CD14-positive monocyte (primary cell): ENCODE measurements at regions not wholly inside any gene's neighbourhood (a gene's known extent, or its start where the extent isn't known, plus 50 kb on each side); places are given as distances from the start of the nearest gene placed in this dataset.

Experiments used
- DNase-seq, 3 donors: peaks; one replicate each; pipeline ENCODE4 v3.0.0-alpha.2; 2011 to 2022
- H2AFZ ChIP-seq: 2 replicates; pipeline ENCODE4 v1.6.0; 2012; ENCODE audit warnings: mild to moderate bottlenecking, low read depth, low read length, inconsistent platforms; ENCODE audit not compliant: insufficient read depth, poor library complexity, severe bottlenecking
- H3K27ac ChIP-seq, 2 donors: 1 replicate in 1 of 2; 2 replicates in 1 of 2; pipeline ENCODE4 v1.5.1; 2012 to 2013; ENCODE audit warnings: low read length in 2 of 2, control low read depth in 1 of 2, inconsistent platforms in 1 of 2, low read depth in 1 of 2, mild to moderate bottlenecking in 1 of 2
- H3K27me3 ChIP-seq, 2 donors: one replicate each; pipeline versions ENCODE4 v1.6.0 to v1.6.1; 2011 to 2013; ENCODE audit warnings: low read length in 2 of 2; ENCODE audit not compliant: control insufficient read depth in 2 of 2, insufficient read depth in 2 of 2
- H3K36me3 ChIP-seq, 2 donors: replicated peaks in 1 of 2; 1 replicate in 1 of 2; 2 replicates in 1 of 2; pipeline versions ENCODE4 v1.5.1 to v1.6.1; 2012 to 2013; ENCODE audit warnings: low read length in 2 of 2, control low read depth in 1 of 2, inconsistent platforms in 1 of 2, mild to moderate bottlenecking in 1 of 2; ENCODE audit not compliant: insufficient read depth in 2 of 2, control insufficient read depth in 1 of 2
- H3K4me1 ChIP-seq, 2 donors: 1 replicate in 1 of 2; 2 replicates in 1 of 2; pipeline versions ENCODE4 v1.5.1 to v1.6.1; 2012 to 2013; ENCODE audit warnings: low read length in 2 of 2, control low read depth in 1 of 2, inconsistent platforms in 1 of 2, mild to moderate bottlenecking in 1 of 2, moderate library complexity in 1 of 2; ENCODE audit not compliant: insufficient read depth in 2 of 2, control insufficient read depth in 1 of 2
- H3K4me2 ChIP-seq: replicated peaks from 2 replicates; pipeline ENCODE3; 2012; ENCODE audit warnings: low read length, moderate library complexity, mild to moderate bottlenecking; ENCODE audit not compliant: poor library complexity, severe bottlenecking; ENCODE audit errors: extremely low read depth
- H3K4me3 ChIP-seq, 3 experiments: fragments of 200-600 bp in 1 of 3; sonication (generic) in 1 of 3; replicated peaks in 1 of 3; 1 replicate in 2 of 3; 2 replicates in 1 of 3; pipeline ENCODE4 v1.5.1; 2011 to 2013; ENCODE audit warnings: low read length in 3 of 3, mild to moderate bottlenecking in 3 of 3, control low read depth in 2 of 3, low read depth in 2 of 3, inconsistent platforms in 1 of 3, moderate library complexity in 1 of 3
- H3K79me2 ChIP-seq: 2 replicates; pipeline ENCODE4 v1.6.0; 2012; ENCODE audit warnings: mild to moderate bottlenecking, control low read depth, inconsistent platforms, low read length, moderate library complexity; ENCODE audit not compliant: insufficient read depth
- H3K9ac ChIP-seq: 2 replicates; pipeline ENCODE4 v1.6.0; 2017; ENCODE audit warnings: low read length, mild to moderate bottlenecking; ENCODE audit not compliant: insufficient read depth, poor library complexity, severe bottlenecking
- H3K9me3 ChIP-seq, 2 donors: replicated peaks in 1 of 2; 1 replicate in 1 of 2; 2 replicates in 1 of 2; pipeline versions ENCODE4 v1.5.1 to v1.6.1; 2012 to 2013; ENCODE audit warnings: low read length in 2 of 2, control low read depth in 1 of 2; ENCODE audit not compliant: control insufficient read depth in 1 of 2, insufficient read depth in 1 of 2
- H4K20me1 ChIP-seq: 2 replicates; pipeline ENCODE4 v1.6.0; 2012; ENCODE audit warnings: mild to moderate bottlenecking, low read length, control low read depth, moderate library complexity; ENCODE audit not compliant: insufficient read depth
- H3K27ac Mint-ChIP-seq, 7 donors: one replicate each; pipeline ENCODE4 v1.8.0; 2020; ENCODE audit warnings: mild to moderate bottlenecking in 7 of 7, mixed read lengths in 7 of 7, moderate library complexity in 6 of 7, inconsistent platforms in 2 of 7
- H3K27me3 Mint-ChIP-seq, 3 donors: one replicate each; pipeline ENCODE4 v1.8.0; 2021 to 2022; ENCODE audit warnings: low read depth in 3 of 3, mild to moderate bottlenecking in 3 of 3, mixed read lengths in 3 of 3, moderate library complexity in 3 of 3, inconsistent platforms in 1 of 3
- H3K36me3 Mint-ChIP-seq, 2 donors: one replicate each; pipeline ENCODE4 v1.8.0; 2020; ENCODE audit warnings: mixed read lengths in 2 of 2, inconsistent platforms in 1 of 2, mild to moderate bottlenecking in 1 of 2
- H3K4me1 Mint-ChIP-seq: one replicate; pipeline ENCODE4 v1.8.0; 2020; ENCODE audit warnings: mild to moderate bottlenecking, mixed read lengths
- H3K4me3 Mint-ChIP-seq, 2 donors: one replicate each; pipeline ENCODE4 v1.8.0; 2020; ENCODE audit warnings: mild to moderate bottlenecking in 2 of 2, mixed read lengths in 2 of 2, moderate library complexity in 1 of 2
- H3K9me3 Mint-ChIP-seq, 7 donors: one replicate each; pipeline ENCODE4 v1.8.0; 2020 to 2022; ENCODE audit warnings: mixed read lengths in 7 of 7, mild to moderate bottlenecking in 6 of 7, moderate library complexity in 6 of 7, inconsistent platforms in 2 of 7
- CTCF ChIP-seq: fragments of 200-600 bp; IDR thresholded peaks from one replicate; pipeline ENCODE4 v1.8.0; 2022; ENCODE audit warnings: antibody characterized with exemption, mild to moderate bottlenecking
- WGBS: methylation state at CpG from one replicate; pipeline ENCODE4 v1.1.5; 2013; ENCODE audit warnings: missing lambda C conversion rate; ENCODE audit not compliant: insufficient coverage; 5-methylcytosine and 5-hydroxymethylcytosine counted together
- intact Hi-C, 2 donors: fragments of 100-400 bp; cut with micrococcal nuclease; formaldehyde crosslinking; loops; one replicate each; pipeline versions ENCODE4 v1.15.0 to v1.15.1; 2023

GRCh38 chr10:105756386-105756785 is 1115.3 kb downstream of the SORCS3 start:
- H3K27me3 Mint-ChIP-seq = peaks cover 0 to 1% (median 0%) of the 10 kb centered on the region in 3 donors
- H3K36me3 Mint-ChIP-seq = no peaks in the 10 kb centered on the region
- Histone ChIP-seq H4K20me1 (no peaks in the 10 kb centered on the region), H3K4me2 (no peak overlapping the region), H2AFZ (no peak overlapping the region), H3K79me2 (no peaks in the 10 kb centered on the region), H3K9ac (no peak overlapping the region), H3K4me3 (no peak overlapping the region), H3K4me1 (no peaks in the 10 kb centered on the region), H3K27ac (no peak overlapping the region), H3K9me3 (peaks cover 0 to 5% of the 10 kb centered on the region in 2 donors), H3K36me3 (no peaks in the 10 kb centered on the region), H3K27me3 (no peaks in the 10 kb centered on the region)
- no peak overlapping the region for H3K27ac Mint-ChIP-seq
- no peak for DNase-seq
- H3K4me1 Mint-ChIP-seq = no peaks in the 10 kb centered on the region
- no peak overlapping the region for H3K4me3 Mint-ChIP-seq
- no peak for TF ChIP-seq CTCF
- no CpG with 5 or more reads among the region's 3 CpGs for WGBS
- H3K9me3 Mint-ChIP-seq = peaks cover 0 to 3% (median under 1%) of the 10 kb centered on the region in 7 donors
- intact Hi-C loops = no loop called here

- no peak overlapping the region for H3K27ac ChIP-seq
- DNase-seq = no peak
- H3K27me3 Mint-ChIP-seq = peaks cover 0 to 2% (median 1%) of the 10 kb centered on the region in 3 donors
Observed at GRCh38 chr10:105751688-105752087, 1110.6 kb downstream of the SORCS3 start.

More at GRCh38 chr10:105751688-105752087, 1110.6 kb downstream of the SORCS3 start:
- no peak overlapping the region for H3K27ac Mint-ChIP-seq
- Histone ChIP-seq H3K27me3 (no peaks in the 10 kb centered on the region), H3K9ac (no peak overlapping the region), H3K9me3 (peaks cover 0 to 5% of the 10 kb centered on the region in 2 donors), H3K4me2 (no peak overlapping the region), H3K36me3 (no peaks in the 10 kb centered on the region), H3K79me2 (no peaks in the 10 kb centered on the region), H3K4me3 (no peak overlapping the region), H4K20me1 (no peaks in the 10 kb centered on the region), H2AFZ (no peak overlapping the region), H3K4me1 (no peaks in the 10 kb centered on the region)
- no peaks in the 10 kb centered on the region for H3K36me3 Mint-ChIP-seq
- peaks cover 0 to 2% (median 0%) of the 10 kb centered on the region in 7 donors for H3K9me3 Mint-ChIP-seq
- TF ChIP-seq CTCF = no peak
- no peak overlapping the region for H3K4me3 Mint-ChIP-seq
- H3K4me1 Mint-ChIP-seq = no peaks in the 10 kb centered on the region
- WGBS = 40% methylated on average over 1 of the region's 1 CpG
- intact Hi-C loops = no loop called here
